ENCODE measurements at regions not wholly inside any gene's neighbourhood (a gene's known extent, or its start where the extent isn't known, plus 50 kb on each side); places are given as distances from the start of the nearest gene placed in this dataset.

GRCh38 chr11:115047631-115048030 is 369.3 kb downstream of the NXPE2 start:
- no peak for DNase-seq

GRCh38 chr11:115049796-115050195 is 371.5 kb downstream of the NXPE2 start:
- no peak for DNase-seq

DNA sequence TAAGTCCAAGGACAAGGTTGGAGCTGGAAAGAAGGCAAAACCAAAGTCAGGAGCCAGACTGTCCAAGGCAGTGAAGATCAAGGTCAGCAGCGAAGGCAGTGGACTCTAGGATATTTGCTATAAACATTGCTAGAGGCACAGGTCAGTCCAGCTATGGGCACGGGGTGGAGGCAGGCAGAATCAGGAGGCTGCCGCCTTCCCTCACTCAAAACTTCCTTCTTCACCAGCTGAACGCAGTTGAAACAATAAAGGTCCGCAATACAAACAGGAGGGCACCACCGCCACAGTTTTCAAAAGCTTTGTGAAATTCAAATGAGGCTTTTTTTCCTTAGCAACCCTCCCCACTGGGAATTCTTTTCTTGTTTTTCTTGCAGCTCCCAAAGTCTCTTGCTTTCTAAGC is 372.4 kb downstream of the NXPE2 start:
- DNase-seq = no peak

GRCh38 chr11:115051938-115052590 is 373.7 kb downstream of the NXPE2 start:
- DNase-seq = no peak

DNA sequence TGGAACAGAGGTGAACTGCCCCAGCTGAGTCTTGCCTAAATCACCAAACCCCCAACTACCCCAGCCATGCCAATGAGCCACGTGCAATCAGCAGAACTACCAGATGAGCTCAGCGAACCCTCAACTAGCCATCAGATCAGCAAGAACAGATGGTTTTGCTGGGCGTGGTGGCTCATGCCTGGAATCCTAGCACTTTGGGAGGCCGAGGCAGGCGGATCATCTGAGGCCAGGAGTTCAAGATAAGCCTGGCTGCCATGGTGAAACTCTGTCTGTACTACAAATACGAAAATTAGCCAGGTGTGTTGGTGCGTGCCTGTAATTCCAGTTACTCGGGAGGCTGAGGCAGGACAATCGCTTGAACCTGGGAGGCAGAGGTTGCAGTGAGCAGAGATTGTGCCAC is 374.3 kb downstream of the NXPE2 start:
- no peak for DNase-seq

DNA sequence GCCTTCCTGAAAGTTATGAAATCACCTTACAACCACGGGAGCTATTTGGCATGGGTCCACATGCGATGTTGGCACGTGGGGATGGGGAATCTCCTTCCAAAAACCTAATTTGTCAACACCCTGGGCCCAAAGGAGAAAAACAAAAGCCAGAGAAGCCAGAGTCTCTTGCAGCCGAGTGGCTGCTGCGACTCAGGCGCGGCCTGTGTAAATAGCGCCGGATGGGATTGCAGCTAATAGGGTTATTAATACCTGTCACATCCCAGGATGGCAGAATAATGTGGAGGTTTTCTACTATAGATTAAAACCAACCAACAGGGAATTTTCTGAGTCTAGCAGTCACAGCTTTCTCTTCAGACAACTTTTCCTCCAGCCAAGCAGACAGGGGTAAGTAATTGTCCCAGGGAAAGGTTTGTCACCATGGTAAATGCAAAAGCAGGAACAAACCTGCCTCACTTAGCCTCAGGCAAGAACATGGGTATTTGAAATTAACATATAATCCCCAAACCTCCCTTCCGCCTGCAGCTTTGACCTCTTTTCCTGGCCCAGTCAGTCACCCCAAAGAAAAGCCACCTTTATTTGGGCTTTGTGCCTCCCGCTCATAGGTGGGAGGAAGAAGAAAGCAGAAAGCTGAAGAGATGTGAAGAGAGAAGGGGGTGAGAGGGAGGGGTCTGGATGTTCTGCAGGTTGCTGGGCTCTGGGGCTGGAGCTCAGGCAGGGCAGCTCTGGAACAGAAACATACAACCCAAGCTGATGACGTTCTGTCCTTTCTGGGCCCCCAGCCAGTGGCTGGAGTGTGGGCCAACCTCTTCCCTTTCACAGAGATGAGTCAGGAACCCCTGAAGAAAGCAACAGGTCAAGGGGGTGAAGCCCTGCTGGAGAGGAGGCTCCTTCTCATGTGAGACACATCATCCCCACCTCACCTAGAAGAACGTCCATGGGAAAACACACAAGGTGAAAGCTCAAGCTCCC is 376.5 kb downstream of the NXPE2 start:
- DNase-seq = no peak

GRCh38 chr11:115056514-115056913 is 378.2 kb downstream of the NXPE2 start:
- no peak for DNase-seq

- no peak for DNase-seq
Observed at GRCh38 chr11:115060840-115061239, 382.5 kb downstream of the NXPE2 start.

GRCh38 chr11:115065314-115065713 is 387.0 kb downstream of the NXPE2 start:
- no peak for DNase-seq

GRCh38 chr11:115065830-115066664 is 387.7 kb downstream of the NXPE2 start:
- no peak for DNase-seq

DNA sequence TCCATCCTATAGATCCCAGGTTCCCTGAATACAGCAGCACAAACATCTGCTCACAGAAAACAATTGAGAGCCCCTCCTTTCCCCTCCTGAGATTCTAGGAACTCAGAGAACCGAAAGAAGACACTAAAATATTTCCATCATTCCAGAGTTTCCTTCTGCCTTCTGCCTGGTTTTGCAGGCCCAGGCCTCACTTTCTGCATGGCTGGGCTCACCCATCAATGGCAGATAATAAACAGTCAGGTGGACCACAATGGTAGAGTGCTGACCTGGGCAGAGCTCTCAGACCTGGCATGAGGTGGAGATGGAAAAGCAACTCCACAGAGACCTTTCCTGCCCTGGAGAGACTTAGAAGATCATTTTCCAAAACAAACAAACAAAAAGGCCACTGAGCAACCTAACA is 389.1 kb downstream of the NXPE2 start:
- DNase-seq = no peak

- no peak for DNase-seq
Observed at GRCh38 chr11:115067900-115068530, 389.7 kb downstream of the NXPE2 start.

GRCh38 chr11:115069599-115069998 is 391.3 kb downstream of the NXPE2 start:
- no peak for DNase-seq

DNA sequence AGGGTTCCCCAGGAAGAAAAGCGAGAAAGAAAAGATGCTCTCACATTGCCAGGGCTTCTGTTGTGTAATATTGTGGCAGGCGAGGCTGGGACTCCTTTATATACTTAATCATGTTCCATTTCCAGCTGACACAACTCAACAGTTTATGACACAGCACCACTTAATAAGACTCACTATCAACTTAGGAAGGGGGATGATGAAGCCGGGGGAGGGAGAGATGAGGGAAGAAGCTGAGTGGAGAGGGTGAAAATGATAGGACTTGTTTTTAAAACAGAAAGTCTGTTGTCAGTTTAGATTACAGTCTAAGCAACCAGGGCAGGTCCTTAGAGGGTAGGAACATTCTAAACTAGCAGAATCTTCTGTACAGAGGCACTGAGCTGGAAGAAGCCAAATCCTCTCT is 397.0 kb downstream of the NXPE2 start:
- no peak for DNase-seq

GRCh38 chr11:115077740-115078139 is 399.4 kb downstream of the NXPE2 start:
- DNase-seq = no peak

GRCh38 chr11:115078461-115079438 is 400.4 kb downstream of the NXPE2 start:
- DNase-seq = no peak

GRCh38 chr11:115080923-115081680 is 402.8 kb downstream of the NXPE2 start:
- DNase-seq = no peak

- DNase-seq = no peak
Observed at GRCh38 chr11:115081972-115082371, 403.6 kb downstream of the NXPE2 start.

GRCh38 chr11:115083144-115083806 is 404.9 kb downstream of the NXPE2 start:
- DNase-seq = no peak

- DNase-seq = no peak
Observed at GRCh38 chr11:115084231-115084630, 405.9 kb downstream of the NXPE2 start.
